ENCODE measurements at regions not wholly inside any gene's neighbourhood (a gene's known extent, or its start where the extent isn't known, plus 50 kb on each side); places are given as distances from the start of the nearest gene placed in this dataset.

- TF ChIP-seq CTCF (IDR thresholded peaks at IDR 0.05; ENCODE audit: insufficient read depth, low read length) (no peak), POLR2AphosphoS5 (IDR thresholded peaks at IDR 0.05; ENCODE audit: low read depth) (no peak), REST (IDR thresholded peaks at IDR 0.05; ENCODE audit: insufficient replicate concordance, low read depth) (no peak), GABPA (IDR thresholded peaks at IDR 0.05; ENCODE audit: low read depth) (no peak), SPI1 (IDR thresholded peaks at IDR 0.05; ENCODE audit: borderline replicate concordance, low read depth) (no peak)
Observed at GRCh38 chrX:147119088-147119487, 304.5 kb upstream of the CXorf51A start.
